SK-N-MC (cell line): ENCODE measurements at regions not wholly inside any gene's neighbourhood (a gene's known extent, or its start where the extent isn't known, plus 50 kb on each side); places are given as distances from the start of the nearest gene placed in this dataset.

Source experiments
- EZH2 ChIP-seq: fragments of 200-600 bp; sonication (generic); IDR thresholded peaks from one replicate; pipeline ENCODE4 v1.6.1; 2017; ENCODE audit warnings: antibody characterized with exemption
- POLR2AphosphoS5 ChIP-seq: IDR thresholded peaks from 2 replicates; pipeline ENCODE4 v1.6.1; 2012; ENCODE audit warnings: mild to moderate bottlenecking, low read depth, low read length, borderline replicate concordance

GRCh38 chr19:30120860-30121484 is 178.9 kb downstream of the URI1 start:
- TF ChIP-seq POLR2AphosphoS5 (no peak), EZH2 (no peak)
